Endothelial cell of umbilical vein (primary cell): ENCODE measurements at regions not wholly inside any gene's neighbourhood (a gene's known extent, or its start where the extent isn't known, plus 50 kb on each side); places are given as distances from the start of the nearest gene placed in this dataset.

Experiments
- CTCF ChIP-seq, 2 donors: IDR thresholded peaks; 1 replicate in 1 of 2; 2 replicates in 1 of 2; pipeline ENCODE4 v1.5.1; 2011; ENCODE audit warnings: low read length in 2 of 2, mild to moderate bottlenecking in 2 of 2, moderate library complexity in 2 of 2, control low read depth in 1 of 2, inconsistent platforms in 1 of 2, low read depth in 1 of 2; ENCODE audit not compliant: insufficient read depth in 1 of 2; ENCODE audit errors: extremely low read depth in 1 of 2
- MAX ChIP-seq: IDR thresholded peaks from 2 replicates; pipeline ENCODE4 v1.6.1; 2011; ENCODE audit not compliant: insufficient read depth, insufficient read length
- POLR2A ChIP-seq: IDR thresholded peaks from 2 replicates; pipeline ENCODE4 v1.6.1; 2012; ENCODE audit warnings: low read depth, mild to moderate bottlenecking, control low read depth, low read length
- POLR2AphosphoS5 ChIP-seq: IDR thresholded peaks from 2 replicates; pipeline ENCODE4 v1.6.1; 2012; ENCODE audit warnings: low read depth, mild to moderate bottlenecking, control low read depth, low read length, moderate library complexity; ENCODE audit not compliant: insufficient read depth

- TF ChIP-seq CTCF (IDR thresholded peaks at IDR 0.05; ENCODE audit: extremely low read depth in 1 of 2, insufficient read depth in 1 of 2, low read depth in 1 of 2, low read length in 2 of 2), result no peak
- TF ChIP-seq POLR2AphosphoS5, result no peak
- TF ChIP-seq POLR2A, result no peak
- TF ChIP-seq MAX, result no peak
Measured at GRCh38 chr4:54929459-54929858, 195.9 kb downstream of the KDR start.
